Upper lobe of right lung (tissue), 1 donor: ENCODE measurements at regions not wholly inside any gene's neighbourhood (a gene's known extent, or its start where the extent isn't known, plus 50 kb on each side); places are given as distances from the start of the nearest gene placed in this dataset.

ENCODE experiments used
- ATAC-seq: fragments of 200-7000 bp; cut with Tn5 transposase; one replicate; pipeline ENCODE4 v1.9.1; 2020; ENCODE audit warnings: mild to moderate bottlenecking, moderate library complexity
- DNase-seq: peaks from one replicate; pipeline ENCODE4 v3.0.0-alpha.2; 2020
- H3K27ac ChIP-seq: fragments of 200-600 bp; one replicate; pipeline ENCODE4 v1.8.0; 2022
- H3K27me3 ChIP-seq: fragments of 200-600 bp; one replicate; pipeline ENCODE4 v1.8.0; 2022; ENCODE audit warnings: mild to moderate bottlenecking
- H3K36me3 ChIP-seq: fragments of 200-600 bp; one replicate; pipeline ENCODE4 v1.8.0; 2022
- H3K4me1 ChIP-seq: fragments of 200-600 bp; one replicate; pipeline ENCODE4 v1.8.0; 2022
- H3K4me3 ChIP-seq: fragments of 200-600 bp; one replicate; pipeline ENCODE4 v1.8.0; 2022; ENCODE audit warnings: mild to moderate bottlenecking
- H3K9me3 ChIP-seq: fragments of 200-600 bp; one replicate; pipeline ENCODE4 v1.8.0; 2022
- intact Hi-C: fragments of 100-400 bp; cut with DNase I; formaldehyde crosslinking; loops from one replicate; pipeline ENCODE4 v1.11.0; 2022
- TF ChIP-seq, protein P1 (sequence below): fragments of 200-600 bp; IDR thresholded peaks from one replicate; pipeline ENCODE4 v1.8.0; 2022; ENCODE audit warnings: antibody characterized with exemption
- donor health status: DM: no; HTN: yes; CAD: no; lungs with severe emphysema.

GRCh38 chr7:153130052-153130451 lies 370.5 kb downstream of the ACTR3B start:
- ATAC-seq (no peak), DNase-seq (no peak)
- intact Hi-C loops: no loop called here
- no peaks in the 10 kb centered on the region for H3K27me3 ChIP-seq
- H3K4me1 ChIP-seq: no peaks in the 10 kb centered on the region
- no peaks in the 10 kb centered on the region for H3K36me3 ChIP-seq
- TF ChIP-seq, protein P1, sequence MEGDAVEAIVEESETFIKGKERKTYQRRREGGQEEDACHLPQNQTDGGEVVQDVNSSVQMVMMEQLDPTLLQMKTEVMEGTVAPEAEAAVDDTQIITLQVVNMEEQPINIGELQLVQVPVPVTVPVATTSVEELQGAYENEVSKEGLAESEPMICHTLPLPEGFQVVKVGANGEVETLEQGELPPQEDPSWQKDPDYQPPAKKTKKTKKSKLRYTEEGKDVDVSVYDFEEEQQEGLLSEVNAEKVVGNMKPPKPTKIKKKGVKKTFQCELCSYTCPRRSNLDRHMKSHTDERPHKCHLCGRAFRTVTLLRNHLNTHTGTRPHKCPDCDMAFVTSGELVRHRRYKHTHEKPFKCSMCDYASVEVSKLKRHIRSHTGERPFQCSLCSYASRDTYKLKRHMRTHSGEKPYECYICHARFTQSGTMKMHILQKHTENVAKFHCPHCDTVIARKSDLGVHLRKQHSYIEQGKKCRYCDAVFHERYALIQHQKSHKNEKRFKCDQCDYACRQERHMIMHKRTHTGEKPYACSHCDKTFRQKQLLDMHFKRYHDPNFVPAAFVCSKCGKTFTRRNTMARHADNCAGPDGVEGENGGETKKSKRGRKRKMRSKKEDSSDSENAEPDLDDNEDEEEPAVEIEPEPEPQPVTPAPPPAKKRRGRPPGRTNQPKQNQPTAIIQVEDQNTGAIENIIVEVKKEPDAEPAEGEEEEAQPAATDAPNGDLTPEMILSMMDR: no peak
- no peaks in the 10 kb centered on the region for H3K9me3 ChIP-seq
- H3K27ac ChIP-seq: no peak overlapping the region
- no peak overlapping the region for H3K4me3 ChIP-seq

- no peak for ATAC-seq
- intact Hi-C loops: no loop called here
- TF ChIP-seq, protein P1: no peak
- DNase-seq: no peak
- Histone ChIP-seq H3K27me3 (no peaks in the 10 kb centered on the region), H3K9me3 (no peaks in the 10 kb centered on the region), H3K27ac (no peak overlapping the region), H3K4me1 (no peaks in the 10 kb centered on the region), H3K36me3 (no peaks in the 10 kb centered on the region), H3K4me3 (no peak overlapping the region)
These were observed 392.2 kb downstream of the ACTR3B start for GRCh38 chr7:153151766-153152165.

- H3K27ac ChIP-seq: no peak overlapping the region
- no peaks in the 10 kb centered on the region for H3K9me3 ChIP-seq
- DNase-seq (no peak), ATAC-seq (no peak)
- no peaks in the 10 kb centered on the region for H3K36me3 ChIP-seq
- H3K27me3 ChIP-seq: no peaks in the 10 kb centered on the region
- intact Hi-C loops: no loop called here
- TF ChIP-seq, protein P1: no peak
- H3K4me1 ChIP-seq: no peaks in the 10 kb centered on the region
- no peak overlapping the region for H3K4me3 ChIP-seq
These were observed 393.4 kb downstream of the ACTR3B start for GRCh38 chr7:153152801-153153422.

DNA sequence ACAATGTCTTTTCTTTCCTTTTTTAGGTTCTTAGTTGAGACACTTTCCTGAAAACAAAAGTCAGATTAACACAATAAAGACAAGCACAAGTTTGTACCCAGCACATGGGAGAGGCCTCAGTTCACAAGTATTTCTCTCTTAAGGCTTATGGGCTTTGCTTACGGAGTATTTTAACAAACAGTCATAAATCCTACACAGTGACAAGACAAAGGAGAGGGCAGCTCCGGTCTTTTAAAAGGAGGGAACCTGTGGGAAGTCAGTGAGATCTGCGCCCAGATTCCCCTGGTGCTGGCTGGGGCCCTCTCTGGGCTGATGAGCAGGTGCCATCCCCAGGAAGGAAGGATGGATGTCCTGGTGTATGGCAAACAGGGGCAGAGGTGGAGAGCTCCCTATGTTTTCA lies 398.6 kb downstream of the ACTR3B start:
- no peaks in the 10 kb centered on the region for H3K9me3 ChIP-seq
- no peaks in the 10 kb centered on the region for H3K36me3 ChIP-seq
- no peaks in the 10 kb centered on the region for H3K27me3 ChIP-seq
- ATAC-seq (no peak), DNase-seq (no peak)
- no peak overlapping the region for H3K4me3 ChIP-seq
- no peak overlapping the region for H3K27ac ChIP-seq
- TF ChIP-seq, protein P1: no peak
- intact Hi-C loops: no loop called here
- no peaks in the 10 kb centered on the region for H3K4me1 ChIP-seq

DNA sequence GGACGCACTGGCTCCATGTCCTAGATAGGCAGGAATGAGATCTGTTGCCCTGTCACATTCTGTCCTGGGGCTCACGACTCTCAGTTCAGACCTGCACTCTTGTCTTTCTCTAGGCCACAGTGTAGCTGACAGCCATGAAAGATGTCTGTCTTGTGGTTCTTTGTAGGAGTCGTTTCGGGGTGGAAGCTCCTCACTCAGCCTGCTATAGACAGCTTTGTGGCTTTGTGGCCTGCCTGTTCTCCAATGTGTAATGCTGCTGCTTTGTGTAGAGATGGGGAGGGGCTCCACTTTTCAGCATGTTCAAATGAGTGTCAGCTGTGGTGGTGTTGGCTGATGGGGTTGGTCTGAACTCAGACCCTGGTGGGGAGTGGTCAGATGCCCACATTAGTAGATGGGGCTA lies 410.7 kb downstream of the ACTR3B start:
- H3K4me3 ChIP-seq: no peak overlapping the region
- H3K9me3 ChIP-seq: peaks cover 3% of the 10 kb centered on the region
- H3K36me3 ChIP-seq: no peaks in the 10 kb centered on the region
- no peak for ATAC-seq
- no peak for DNase-seq
- no peaks in the 10 kb centered on the region for H3K4me1 ChIP-seq
- TF ChIP-seq, protein P1: no peak
- intact Hi-C loops: no loop called here
- H3K27ac ChIP-seq: no peak overlapping the region
- H3K27me3 ChIP-seq: no peaks in the 10 kb centered on the region

DNA sequence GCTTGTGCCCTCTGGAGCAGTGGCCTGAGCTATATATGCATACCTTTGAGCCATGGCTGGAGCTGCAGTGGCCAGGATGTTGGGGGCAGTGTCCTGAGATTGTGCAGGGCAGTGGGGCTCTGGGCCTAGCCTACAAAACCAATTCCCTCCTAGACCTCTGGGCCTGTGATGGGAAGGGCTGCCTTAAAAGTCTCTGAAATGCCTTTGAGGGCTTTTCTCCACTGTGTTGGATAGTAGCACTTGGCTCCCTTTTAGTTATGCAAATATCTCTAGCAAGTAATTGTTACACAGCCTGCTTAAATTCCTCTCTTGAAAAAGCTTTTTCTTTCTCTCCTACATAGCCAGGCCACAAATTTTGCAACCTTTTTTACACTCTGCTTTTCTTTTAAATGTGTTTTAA lies 426.4 kb downstream of the ACTR3B start:
- no peaks in the 10 kb centered on the region for H3K4me1 ChIP-seq
- no peak for DNase-seq
- intact Hi-C loops: no loop called here
- H3K27ac ChIP-seq: no peak overlapping the region
- no peaks in the 10 kb centered on the region for H3K9me3 ChIP-seq
- no peak overlapping the region for H3K4me3 ChIP-seq
- no peaks in the 10 kb centered on the region for H3K36me3 ChIP-seq
- ATAC-seq: no peak
- H3K27me3 ChIP-seq: no peaks in the 10 kb centered on the region
- TF ChIP-seq, protein P1: no peak
